Choroid plexus epithelial cell (primary cell): ENCODE measurements at regions not wholly inside any gene's neighbourhood (a gene's known extent, or its start where the extent isn't known, plus 50 kb on each side); places are given as distances from the start of the nearest gene placed in this dataset.
"Not testable (repeated sequence)": the region's sequence is repeated elsewhere in the genome, so short reads cannot be mapped to it uniquely, and the experiment has no call there.

Experiments used
- DNase-seq: peaks from one replicate; pipeline ENCODE4 v3.0.0-alpha.2; 2010; ENCODE audit warnings: low read depth
- H3K4me3 ChIP-seq: 2 replicates; pipeline ENCODE4 v1.5.1; 2011; ENCODE audit warnings: low read depth, mild to moderate bottlenecking, control low read depth, low read length, moderate library complexity
- CTCF ChIP-seq: conservative IDR thresholded peaks from 2 replicates; pipeline ENCODE4 v1.5.1; 2011; ENCODE audit warnings: low read depth, mild to moderate bottlenecking, control low read depth, inconsistent platforms, low read length, moderate library complexity

GRCh38 chrX:537151-537550 is 93.4 kb upstream of the SHOX start:
- no peak for TF ChIP-seq CTCF
- no peak overlapping the region for H3K4me3 ChIP-seq
- no peak for DNase-seq

DNA sequence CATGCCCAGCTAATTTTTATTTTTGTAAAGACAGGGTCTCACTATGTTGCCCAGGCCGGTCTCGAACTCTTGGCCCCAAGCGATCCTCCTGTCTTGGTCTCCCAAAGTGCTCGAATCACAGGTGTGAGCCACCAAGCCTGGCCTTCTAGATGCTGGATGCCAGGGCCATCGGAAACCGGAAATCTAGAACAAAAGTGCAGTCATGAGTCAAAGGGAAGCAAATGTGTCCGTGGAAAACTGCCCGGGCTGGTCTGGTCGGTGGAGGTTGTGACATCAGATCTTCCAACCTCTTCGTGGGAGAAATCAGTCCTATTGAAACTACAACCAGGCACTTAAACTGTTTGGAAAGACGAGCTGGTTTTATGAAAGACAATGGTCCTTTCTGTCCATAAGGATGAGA is 92.3 kb upstream of the SHOX start:
- H3K4me3 ChIP-seq: no peak overlapping the region
- no peak for DNase-seq
- no peak for TF ChIP-seq CTCF

DNA sequence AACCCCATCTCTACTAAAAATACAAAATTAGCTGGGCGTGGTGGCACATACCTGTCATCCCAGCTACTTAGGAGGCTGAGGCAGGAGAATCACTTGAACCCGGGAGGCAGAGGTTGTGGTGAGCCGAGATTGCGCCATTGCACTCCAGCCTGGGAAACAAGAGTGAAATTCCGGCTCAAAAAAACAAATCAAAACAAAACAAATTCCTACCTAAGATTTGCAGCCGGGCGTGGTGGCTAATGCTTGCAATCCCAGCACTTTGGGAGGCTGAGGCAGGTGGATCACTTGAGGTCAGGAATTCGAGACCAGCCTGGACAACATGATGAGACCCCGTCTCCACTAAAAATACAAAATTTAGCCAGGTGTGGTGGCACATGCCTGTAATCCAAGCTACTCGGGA is 89.6 kb upstream of the SHOX start:
- DNase-seq, H3K4me3 ChIP-seq: not testable (repeated sequence)

GRCh38 chrX:542179-542578 is 88.4 kb upstream of the SHOX start:
- no peak overlapping the region for H3K4me3 ChIP-seq
- no peak for DNase-seq
- TF ChIP-seq CTCF: no peak

DNA sequence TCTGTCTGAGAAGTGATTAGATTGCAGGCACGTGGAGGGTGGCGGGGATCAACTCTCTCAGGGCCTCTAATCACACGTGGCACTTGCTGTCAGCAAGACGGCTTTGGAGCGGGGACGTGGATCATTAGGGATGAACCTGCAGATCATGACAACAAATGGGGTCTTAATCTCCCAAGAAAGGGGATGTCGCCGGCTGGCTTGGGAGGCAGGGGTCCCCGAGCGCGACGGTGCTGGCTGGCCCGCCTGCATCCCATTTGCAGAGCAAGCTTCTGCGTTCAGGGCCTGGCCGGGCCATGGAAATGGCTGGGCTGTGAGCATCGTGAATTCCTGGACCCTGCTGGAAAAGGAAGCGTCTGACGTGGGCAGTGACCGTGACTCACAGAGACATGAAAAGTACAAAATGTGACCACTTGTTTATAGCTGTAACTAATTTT is 85.1 kb upstream of the SHOX start:
- no peak for TF ChIP-seq CTCF
- H3K4me3 ChIP-seq: no peak overlapping the region
- peak; percentile 20 for DNase-seq

GRCh38 chrX:550514-550913 is 80.1 kb upstream of the SHOX start:
- TF ChIP-seq CTCF: no peak
- no peak for DNase-seq
- H3K4me3 ChIP-seq: no peak overlapping the region

- H3K4me3 ChIP-seq: no peak overlapping the region
- DNase-seq: no peak
- no peak for TF ChIP-seq CTCF
Observed at GRCh38 chrX:551306-551705, 79.3 kb upstream of the SHOX start.

- no peak for TF ChIP-seq CTCF
- no peak for DNase-seq
Observed at GRCh38 chrX:552496-552895, 78.1 kb upstream of the SHOX start.

More at GRCh38 chrX:552496-552895, 78.1 kb upstream of the SHOX start:
- no peak overlapping the region for H3K4me3 ChIP-seq
